Left lobe of liver (tissue), 2 donors: ENCODE measurements at regions not wholly inside any gene's neighbourhood (a gene's known extent, or its start where the extent isn't known, plus 50 kb on each side); places are given as distances from the start of the nearest gene placed in this dataset.

ENCODE experiments used
- ATAC-seq: fragments of 200-7000 bp; cut with Tn5 transposase; one replicate; pipeline ENCODE4 v1.9.1; 2020; ENCODE audit warnings: mild to moderate bottlenecking, moderate library complexity
- DNase-seq: peaks from one replicate; pipeline ENCODE4 v3.0.0-alpha.2; 2020; ENCODE audit warnings: low spot score
- donor health status: DM: no; HTN: no; CAD: no; lungs with moderate emphysema.
- donor health status: DM: no; HTN: yes; CAD: no.

DNA sequence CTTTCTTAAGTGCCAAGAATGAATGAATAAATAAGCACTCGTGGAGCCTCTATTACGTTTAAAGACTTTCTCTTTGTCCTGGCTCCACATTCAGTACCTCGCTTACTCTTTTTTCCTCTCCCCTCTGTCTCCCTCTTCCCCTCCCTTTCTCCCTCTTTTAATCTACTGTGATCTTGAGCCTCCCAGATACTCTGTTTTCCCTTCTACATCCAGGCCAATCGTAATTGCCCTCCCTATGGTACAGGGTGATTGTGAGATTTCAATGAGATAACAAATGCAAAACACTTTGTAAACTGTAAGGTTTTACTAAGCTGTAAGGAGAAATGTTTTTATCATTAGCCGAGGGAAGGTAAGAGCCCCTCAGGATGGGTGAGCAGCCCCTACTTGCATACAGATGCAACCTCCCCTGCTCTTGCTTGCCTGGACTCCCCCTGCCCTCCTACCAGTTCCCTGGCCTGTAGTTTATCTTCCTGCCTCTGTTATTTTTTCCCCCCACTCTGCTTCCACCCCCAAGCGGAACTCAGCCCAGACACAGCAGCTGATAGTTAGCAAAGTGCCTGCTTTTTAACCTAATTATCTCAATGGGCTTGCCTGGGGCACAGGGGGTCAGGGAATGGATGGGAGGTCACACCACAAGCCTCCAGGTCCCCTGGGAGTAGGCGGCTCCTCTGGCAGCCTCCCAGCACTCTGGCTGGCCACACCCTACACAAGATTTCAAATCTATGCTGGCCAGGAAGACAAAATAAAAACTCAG lies 76.9 kb upstream of the CADM1 start:
- no peak for DNase-seq
- ATAC-seq: no peak

DNA sequence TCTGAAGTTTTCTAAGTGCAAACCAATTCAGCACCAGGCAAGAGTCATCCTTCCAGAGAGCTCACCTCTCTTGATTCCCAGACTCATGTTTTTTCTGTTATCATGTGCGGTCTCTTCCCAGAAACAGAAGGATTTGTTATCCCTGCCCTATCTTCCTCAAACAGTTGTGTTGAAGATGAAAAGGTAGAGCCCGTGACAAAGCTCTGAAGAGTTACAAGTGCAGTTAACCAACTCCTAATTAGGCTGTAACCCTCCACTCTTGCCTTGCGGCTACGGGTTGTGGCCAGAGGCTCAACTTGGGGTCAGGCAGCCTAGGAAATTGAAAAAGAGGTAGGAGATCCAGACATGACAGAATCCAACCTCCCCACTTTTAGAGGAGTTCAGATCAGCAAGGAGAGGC lies 76.2 kb upstream of the CADM1 start:
- ATAC-seq (no peak), DNase-seq (no peak)

DNA sequence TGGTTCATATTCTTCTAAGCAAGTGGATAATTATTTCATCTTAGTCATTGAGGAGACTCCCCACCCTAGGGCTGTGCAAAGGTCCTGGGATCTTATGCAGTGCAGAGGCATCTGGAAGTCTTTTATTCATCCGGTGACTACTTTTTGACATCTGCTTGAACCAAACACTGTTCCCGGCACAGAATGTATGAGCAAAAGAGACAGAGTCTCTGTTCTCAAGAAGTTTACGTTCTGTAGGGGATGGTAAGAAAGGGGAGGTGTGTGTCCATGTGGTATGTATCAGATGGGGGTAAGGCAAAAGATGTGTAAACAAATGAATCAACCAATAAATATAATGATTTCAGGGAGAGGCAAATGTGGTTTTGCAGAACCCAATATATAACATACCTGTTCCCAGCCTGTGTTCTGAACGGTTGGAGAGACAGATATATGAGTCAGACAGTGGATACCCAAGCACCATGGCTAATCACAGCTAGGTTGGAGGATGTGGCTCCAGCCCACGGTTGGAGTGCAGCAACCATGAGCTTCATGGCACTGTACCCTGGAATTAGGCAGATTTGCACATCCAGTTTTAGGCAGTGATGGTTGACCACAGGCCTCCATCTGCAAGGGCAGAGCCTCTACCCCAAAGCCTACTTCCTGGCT lies 75.1 kb upstream of the CADM1 start:
- DNase-seq: no peak
- ATAC-seq: no peak

DNA sequence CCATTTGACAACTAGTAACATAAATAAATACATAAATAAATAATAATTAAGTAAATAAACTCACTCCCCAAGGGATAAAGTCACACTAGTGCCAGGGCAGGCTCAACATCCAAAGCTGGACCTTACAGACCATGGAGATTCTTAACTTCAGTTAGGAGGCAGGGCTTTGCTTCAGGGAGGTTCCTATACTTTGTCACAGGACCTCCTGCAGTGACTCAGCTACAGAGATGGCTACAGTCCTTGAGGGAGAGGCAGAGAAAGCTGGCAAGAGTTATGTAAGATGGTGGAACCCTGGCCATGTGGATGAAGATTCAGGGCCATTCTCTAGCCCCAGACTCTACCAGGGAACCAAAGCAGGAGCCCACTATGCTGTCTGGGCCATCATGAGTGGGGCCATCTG lies 74.1 kb upstream of the CADM1 start:
- no peak for ATAC-seq
- no peak for DNase-seq

DNA sequence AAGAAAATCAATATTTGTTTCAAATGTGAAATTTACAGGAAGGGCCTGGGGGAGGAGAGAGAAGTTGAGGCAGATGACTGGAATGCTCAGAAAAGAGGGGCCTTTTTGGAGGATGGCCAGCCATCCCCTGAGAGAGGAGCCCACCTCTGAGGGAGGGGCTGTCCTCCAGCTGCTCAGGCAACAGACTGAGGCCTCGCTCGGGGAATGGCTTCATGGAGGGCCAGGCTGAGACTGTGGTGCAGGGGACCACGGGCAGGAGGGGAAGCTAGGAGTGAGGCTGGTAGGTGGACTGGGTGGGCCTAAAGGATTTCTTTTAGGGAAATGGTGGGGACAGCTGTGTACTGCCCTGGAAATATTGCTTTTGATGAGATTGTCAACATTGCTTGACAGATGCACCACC lies 73.5 kb upstream of the CADM1 start:
- no peak for ATAC-seq
- DNase-seq: no peak

DNA sequence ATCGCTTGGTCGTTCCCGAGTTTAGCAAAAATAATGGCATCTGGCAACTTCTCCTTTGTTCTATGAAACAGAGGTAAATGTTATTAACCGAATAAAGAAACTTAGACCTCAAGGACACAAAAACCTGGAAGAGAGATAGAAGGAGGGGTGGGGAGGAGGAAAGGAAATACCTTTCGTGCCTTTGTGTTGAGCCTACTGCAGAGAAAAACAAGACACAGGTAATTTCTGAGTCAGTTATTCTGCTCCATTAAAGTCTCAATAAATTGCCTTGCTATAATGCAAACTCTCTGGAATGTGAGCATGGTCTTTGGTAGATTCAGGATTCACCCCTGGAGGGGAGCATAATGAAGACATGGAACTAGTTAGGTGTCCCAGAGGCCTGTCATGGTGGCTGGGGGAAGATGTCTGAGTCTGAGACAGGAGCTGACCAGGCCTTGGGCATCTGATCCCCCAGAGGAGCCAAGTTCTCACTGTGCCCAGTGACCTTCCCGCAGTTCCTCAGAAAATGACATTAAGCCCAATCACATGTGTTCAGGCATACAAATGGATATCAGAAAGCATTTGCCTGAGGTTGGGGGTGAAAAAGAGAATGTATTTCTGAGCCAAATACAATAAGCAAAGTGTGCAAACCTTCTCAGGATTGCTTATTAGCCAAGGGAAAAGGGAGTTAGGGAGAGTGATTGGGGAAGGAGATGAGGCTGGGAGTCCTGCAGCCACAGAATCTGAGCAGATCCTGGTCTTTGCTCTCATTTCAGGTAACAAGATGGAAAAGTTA lies 72.6 kb upstream of the CADM1 start:
- DNase-seq (no peak), ATAC-seq (no peak)

DNA sequence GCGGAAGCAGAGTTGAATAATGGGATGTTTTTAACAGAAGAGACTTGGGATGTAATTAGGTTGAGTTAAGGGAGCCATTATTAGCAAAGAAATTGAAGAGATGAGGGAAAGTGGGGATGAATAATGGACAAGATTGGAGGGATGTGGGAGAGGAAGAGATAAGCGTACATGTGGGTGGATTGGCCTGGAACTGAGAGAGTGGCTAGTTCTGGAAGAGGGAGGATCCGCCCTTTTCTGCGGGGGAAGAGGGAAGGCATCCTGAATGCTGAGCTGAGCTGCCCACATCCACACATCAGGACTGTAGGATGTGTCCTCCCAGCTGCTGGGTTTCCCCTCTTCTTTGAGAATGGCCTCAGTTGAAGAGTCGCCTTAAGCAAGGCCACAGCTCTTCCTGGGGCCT lies 68.3 kb upstream of the CADM1 start:
- no peak for DNase-seq
- no peak for ATAC-seq

DNA sequence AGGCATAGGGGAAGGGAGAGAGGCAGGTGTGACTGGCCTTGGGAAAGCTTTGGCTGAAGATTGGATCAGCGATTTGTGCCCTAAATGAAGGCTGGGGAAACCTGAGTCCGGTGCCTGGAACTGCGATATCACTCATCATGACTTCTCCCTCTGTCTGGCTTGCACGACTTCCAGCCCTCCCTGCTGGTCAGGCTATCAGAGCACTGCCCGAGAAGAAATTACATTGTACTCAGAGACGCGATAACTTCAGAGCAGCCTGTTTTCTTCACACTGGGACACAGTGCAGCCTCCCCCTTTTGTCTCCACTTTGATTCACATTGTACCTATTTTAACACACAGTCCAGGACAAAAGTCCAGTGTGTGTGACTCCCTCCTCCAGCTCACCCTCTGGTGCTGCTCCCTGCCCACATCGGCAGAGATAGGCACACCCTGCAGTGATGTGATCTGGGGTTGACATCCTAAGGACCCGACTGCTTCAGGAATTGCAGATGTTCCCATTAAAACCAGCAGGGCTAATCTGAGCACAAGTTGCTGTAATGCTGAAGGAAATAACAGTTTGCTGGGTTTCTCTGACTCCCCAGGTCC lies 62.1 kb upstream of the CADM1 start:
- DNase-seq (no peak), ATAC-seq (peak; percentile 67)

DNA sequence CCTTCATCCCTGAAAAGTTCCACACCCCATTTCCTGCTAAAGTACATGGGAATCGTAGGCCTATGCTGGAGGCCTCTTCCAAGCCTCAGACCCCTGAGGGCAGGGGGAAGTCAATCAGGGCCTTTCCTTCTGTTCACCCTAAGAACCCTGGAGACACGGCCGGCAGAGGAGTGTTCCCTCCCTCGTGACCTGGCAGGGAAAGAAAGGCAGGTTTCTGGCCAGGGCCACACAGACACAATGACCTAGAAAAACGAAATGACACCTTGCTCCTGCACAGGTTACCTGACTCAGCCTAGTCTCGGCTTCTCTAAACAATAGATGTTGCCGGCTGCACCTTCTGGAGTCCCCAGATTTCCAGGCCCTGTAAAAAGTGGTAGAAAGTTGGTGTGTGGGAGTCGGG lies 60.6 kb upstream of the CADM1 start:
- ATAC-seq: peak; percentile 40
- no peak for DNase-seq

DNA sequence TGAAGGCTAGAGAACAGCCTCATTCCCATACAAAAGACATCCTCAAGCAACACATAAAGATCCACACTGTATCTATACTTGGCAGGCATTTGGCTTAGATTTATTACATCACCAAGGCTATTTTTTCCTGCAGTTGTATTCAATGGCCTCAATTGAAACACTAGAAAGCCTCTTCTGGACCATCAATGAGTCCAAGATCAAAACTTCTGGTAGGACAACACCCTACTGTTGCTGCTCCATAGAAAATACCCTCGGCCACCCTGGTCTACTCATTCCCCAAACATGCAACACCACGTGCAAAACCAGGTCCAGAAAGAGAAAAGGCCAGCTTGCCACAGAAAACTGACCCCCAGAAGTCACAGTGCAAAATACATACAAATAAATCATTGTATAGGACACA lies 56.9 kb upstream of the CADM1 start:
- no peak for ATAC-seq
- DNase-seq: no peak

DNA sequence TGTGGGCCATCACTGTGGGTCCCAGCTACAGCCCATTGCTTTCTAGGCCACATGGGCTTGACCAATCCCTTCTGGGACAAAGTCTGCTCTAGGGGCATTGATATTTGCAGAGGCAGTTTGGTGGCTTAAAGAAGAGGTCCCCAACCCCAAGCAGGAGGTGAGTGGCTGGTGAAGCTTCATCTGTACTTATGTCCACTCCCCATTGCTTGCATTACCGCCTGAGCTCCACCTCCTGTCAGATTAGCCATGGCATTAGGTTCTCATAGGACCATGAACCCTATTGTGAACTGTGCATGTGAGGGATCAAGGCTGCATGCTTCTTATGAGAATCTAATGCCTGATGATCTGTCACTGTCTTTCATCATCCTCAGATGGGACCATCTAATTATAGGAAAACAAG lies 54.4 kb upstream of the CADM1 start:
- ATAC-seq (no peak), DNase-seq (no peak)

DNA sequence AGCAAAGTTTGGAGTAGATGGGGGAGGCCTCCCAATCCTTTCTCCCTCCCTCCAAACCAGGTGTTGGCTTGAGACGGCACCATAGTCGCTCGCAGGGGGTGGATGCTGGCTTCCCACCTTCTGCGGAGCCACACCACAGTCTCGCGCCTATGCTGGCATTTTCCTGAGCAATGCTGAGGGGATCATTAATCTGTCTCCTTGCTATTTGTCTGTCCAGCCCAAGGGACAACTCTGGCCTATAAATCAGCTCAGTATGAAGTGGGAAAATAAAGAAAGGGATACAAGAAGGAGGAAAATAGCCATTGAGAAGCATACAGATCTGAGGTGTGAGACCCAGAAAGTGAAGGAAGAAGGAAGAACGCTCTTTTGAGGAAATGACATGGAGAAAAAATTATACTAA lies 53.5 kb upstream of the CADM1 start:
- DNase-seq: no peak
- ATAC-seq: no peak

DNA sequence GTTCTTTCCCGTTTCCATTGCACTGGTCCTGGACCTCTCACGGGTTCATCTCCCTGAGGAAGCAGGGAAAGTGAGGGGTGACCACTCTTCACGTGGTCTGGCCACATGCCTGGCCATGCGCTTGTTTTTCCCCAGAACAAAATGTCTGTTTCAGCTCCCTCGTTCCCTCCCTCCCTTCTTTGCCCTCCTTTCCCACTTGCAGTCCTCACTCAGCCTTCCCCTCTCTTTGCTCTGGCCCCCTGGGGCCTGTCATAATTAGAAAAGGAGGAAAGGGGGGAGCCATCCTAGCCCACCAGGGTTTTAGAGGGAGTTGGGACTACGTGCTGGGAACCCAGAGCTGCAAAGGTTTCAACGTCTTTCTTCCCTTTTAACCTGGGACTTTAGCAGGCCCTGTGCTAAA lies 52.8 kb upstream of the CADM1 start:
- DNase-seq (no peak), ATAC-seq (no peak)

DNA sequence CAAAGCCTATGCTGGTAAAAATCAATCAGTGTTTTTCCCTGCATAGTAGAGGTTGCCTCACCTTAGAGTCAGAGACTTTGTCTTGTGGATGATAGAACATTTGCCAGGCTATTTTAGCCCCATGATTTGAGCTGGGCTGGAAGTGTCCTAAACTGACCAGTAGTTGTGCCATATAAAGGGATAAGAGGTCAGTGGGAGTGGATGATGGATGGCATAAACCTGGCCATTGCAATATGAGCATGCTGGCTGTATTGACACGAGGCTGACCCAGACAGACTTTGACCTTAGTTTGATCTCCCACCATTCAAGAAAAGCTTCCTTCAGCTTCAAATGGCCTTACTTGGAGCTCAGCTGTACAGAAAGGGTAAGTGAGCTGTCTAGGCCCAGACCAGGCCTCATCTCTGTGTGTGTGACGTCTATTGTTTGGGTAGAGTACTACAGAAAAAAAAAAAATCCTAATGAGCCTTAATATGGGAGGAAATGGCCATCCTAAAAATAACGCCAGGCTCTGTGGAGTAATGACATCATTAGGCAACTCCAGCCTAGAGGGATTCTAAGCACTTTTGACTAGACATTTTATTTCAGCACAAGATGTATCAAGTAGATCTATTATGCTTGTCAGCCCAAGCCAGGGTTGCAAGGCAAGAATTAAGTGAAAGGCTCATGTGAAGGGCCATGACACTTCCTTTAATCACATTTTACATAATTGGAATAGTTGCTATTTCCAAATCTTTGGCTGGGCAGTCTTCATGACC lies 51.3 kb upstream of the CADM1 start:
- peak; percentile 47 for ATAC-seq
- DNase-seq: no peak
